ENCODE measurements at regions not wholly inside any gene's neighbourhood (a gene's known extent, or its start where the extent isn't known, plus 50 kb on each side); places are given as distances from the start of the nearest gene placed in this dataset.

GRCh38 chr9:87140142-87140541 lies 192.8 kb upstream of the GAS1 start:
- H3K27ac ChIP-seq, result no peak overlapping the region
- ATAC-seq (no peak), DNase-seq (no peak)
- H3K4me3 ChIP-seq, result no peak overlapping the region
- H3K36me3 ChIP-seq, result no peaks in the 10 kb centered on the region
- no peaks in the 10 kb centered on the region for H3K27me3 ChIP-seq (ENCODE audit: low read depth)
- no peak for TF ChIP-seq CTCF (IDR thresholded peaks at IDR 0.05)
- no peaks in the 10 kb centered on the region for H3K9me3 ChIP-seq
- intact Hi-C loops (cut with DNase I), result no loop called here
- no peaks in the 10 kb centered on the region for H3K4me1 ChIP-seq

DNA sequence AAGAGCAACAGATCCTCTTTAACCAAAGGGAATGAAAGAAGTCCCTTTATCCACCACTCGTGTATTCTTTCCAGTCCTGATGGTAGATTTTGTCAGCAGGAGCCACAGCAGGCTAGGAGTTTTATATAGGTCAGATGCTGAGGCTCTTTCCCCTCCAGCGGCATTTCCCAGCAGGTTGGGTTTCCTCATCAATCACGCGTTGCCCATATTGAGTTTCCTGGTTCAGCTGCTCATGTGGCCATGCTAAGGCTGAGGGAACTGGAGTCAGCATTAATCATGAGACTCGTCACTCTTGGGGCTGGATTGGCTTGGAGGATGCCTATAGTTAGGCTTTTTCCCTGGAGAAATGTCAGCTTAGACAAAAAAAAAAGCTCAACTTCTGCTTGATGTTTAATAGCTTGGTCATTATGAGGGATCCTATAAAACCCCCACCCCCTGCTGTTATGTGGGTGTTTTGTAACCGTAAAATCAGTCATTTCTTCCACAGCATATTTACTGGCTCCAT lies 193.4 kb upstream of the GAS1 start:
- Histone ChIP-seq H3K36me3 (no peaks in the 10 kb centered on the region), H3K9me3 (no peaks in the 10 kb centered on the region), H3K4me3 (no peak overlapping the region), H3K4me1 (no peaks in the 10 kb centered on the region), H3K27ac (no peak overlapping the region), H3K27me3 (ENCODE audit: low read depth) (no peaks in the 10 kb centered on the region)
- intact Hi-C loops (cut with DNase I), result no loop called here
- no peak for TF ChIP-seq CTCF (IDR thresholded peaks at IDR 0.05)
- no peak for DNase-seq
- no peak for ATAC-seq

GRCh38 chr9:87141124-87141523 lies 193.8 kb upstream of the GAS1 start:
- Histone ChIP-seq H3K36me3 (no peaks in the 10 kb centered on the region), H3K27ac (no peak overlapping the region), H3K9me3 (no peaks in the 10 kb centered on the region), H3K4me3 (no peak overlapping the region), H3K4me1 (no peaks in the 10 kb centered on the region), H3K27me3 (ENCODE audit: low read depth) (no peaks in the 10 kb centered on the region)
- DNase-seq (no peak), ATAC-seq (no peak)
- intact Hi-C loops (cut with DNase I), result no loop called here
- no peak for TF ChIP-seq CTCF (IDR thresholded peaks at IDR 0.05)

GRCh38 chr9:87146933-87147332 lies 199.6 kb upstream of the GAS1 start:
- no peak overlapping the region for H3K4me3 ChIP-seq
- H3K9me3 ChIP-seq, result no peaks in the 10 kb centered on the region
- no peak for ATAC-seq
- intact Hi-C loops (cut with DNase I), result no loop called here
- H3K36me3 ChIP-seq, result no peaks in the 10 kb centered on the region
- H3K4me1 ChIP-seq, result peaks cover 6% of the 10 kb centered on the region
- H3K27me3 ChIP-seq (ENCODE audit: low read depth), result peaks cover 12% of the 10 kb centered on the region
- no peak for TF ChIP-seq CTCF (IDR thresholded peaks at IDR 0.05)
- no peak overlapping the region for H3K27ac ChIP-seq
- no peak for DNase-seq

GRCh38 chr9:87147839-87148238 lies 200.5 kb upstream of the GAS1 start:
- H3K4me3 ChIP-seq, result peak overlapping the region; percentile 42
- no peaks in the 10 kb centered on the region for H3K9me3 ChIP-seq
- no peak for TF ChIP-seq CTCF (IDR thresholded peaks at IDR 0.05)
- ATAC-seq (no peak), DNase-seq (no peak)
- peak overlapping the region; percentile 81 for H3K27ac ChIP-seq
- intact Hi-C loops (cut with DNase I), result no loop called here
- H3K36me3 ChIP-seq, result no peaks in the 10 kb centered on the region
- peaks cover 6% of the 10 kb centered on the region for H3K4me1 ChIP-seq
- peaks cover 12% of the 10 kb centered on the region for H3K27me3 ChIP-seq (ENCODE audit: low read depth)
